Tibial artery (tissue), 4 donors: ENCODE measurements at regions not wholly inside any gene's neighbourhood (a gene's known extent, or its start where the extent isn't known, plus 50 kb on each side); places are given as distances from the start of the nearest gene placed in this dataset.
"Not testable (repeated sequence)": the region's sequence is repeated elsewhere in the genome, so short reads cannot be mapped to it uniquely, and the experiment has no call there.

Experiments
- DNase-seq, 2 donors: peaks; one replicate each; pipeline ENCODE4 v3.0.0-alpha.2; 2019
- H3K27ac ChIP-seq, 2 donors: fragments of 200-600 bp; sonication (generic) in 1 of 2; 1 replicate in 1 of 2; 2 replicates in 1 of 2; pipeline ENCODE4 v1.5.1; 2018 to 2019; ENCODE audit warnings: mild to moderate bottlenecking in 1 of 2
- H3K27me3 ChIP-seq, 2 donors: fragments of 200-600 bp; sonication (generic) in 1 of 2; one replicate each; pipeline versions ENCODE4 v1.5.1 to v1.6.0; 2016 to 2019
- H3K36me3 ChIP-seq, 3 donors: fragments of 200-600 bp; sonication (generic) in 2 of 3; one replicate each; pipeline ENCODE4 v1.5.1; 2016 to 2019; ENCODE audit warnings: mild to moderate bottlenecking in 2 of 3
- H3K4me1 ChIP-seq, 4 donors: fragments of 200-600 bp; sonication (generic) in 2 of 4; 1 replicate in 3 of 4; 2 replicates in 1 of 4; pipeline ENCODE4 v1.5.1; 2016 to 2019
- H3K4me3 ChIP-seq, 2 donors: fragments of 200-600 bp; sonication (generic) in 1 of 2; 1 replicate in 1 of 2; 2 replicates in 1 of 2; pipeline ENCODE4 v1.5.1; 2018 to 2019; ENCODE audit warnings: mild to moderate bottlenecking in 2 of 2
- H3K9me3 ChIP-seq, 3 donors: fragments of 200-600 bp; sonication (generic) in 1 of 3; one replicate each; pipeline ENCODE4 v1.5.1; 2016 to 2019
- intact Hi-C: fragments of 100-400 bp; cut with DNase I; formaldehyde crosslinking; loops from one replicate; pipeline ENCODE4 v1.15.0; 2023; ENCODE audit warnings: low total_unique reads
- TF ChIP-seq, protein P1 (sequence below), 2 experiments: fragments of 200-600 bp in 1 of 2; fragments of 450-650 bp in 1 of 2; IDR thresholded peaks; one replicate each; pipeline ENCODE4 v1.5.1; 2017 to 2019; ENCODE audit warnings: antibody characterized with exemption in 2 of 2, mild to moderate bottlenecking in 1 of 2, moderate library complexity in 1 of 2

DNA sequence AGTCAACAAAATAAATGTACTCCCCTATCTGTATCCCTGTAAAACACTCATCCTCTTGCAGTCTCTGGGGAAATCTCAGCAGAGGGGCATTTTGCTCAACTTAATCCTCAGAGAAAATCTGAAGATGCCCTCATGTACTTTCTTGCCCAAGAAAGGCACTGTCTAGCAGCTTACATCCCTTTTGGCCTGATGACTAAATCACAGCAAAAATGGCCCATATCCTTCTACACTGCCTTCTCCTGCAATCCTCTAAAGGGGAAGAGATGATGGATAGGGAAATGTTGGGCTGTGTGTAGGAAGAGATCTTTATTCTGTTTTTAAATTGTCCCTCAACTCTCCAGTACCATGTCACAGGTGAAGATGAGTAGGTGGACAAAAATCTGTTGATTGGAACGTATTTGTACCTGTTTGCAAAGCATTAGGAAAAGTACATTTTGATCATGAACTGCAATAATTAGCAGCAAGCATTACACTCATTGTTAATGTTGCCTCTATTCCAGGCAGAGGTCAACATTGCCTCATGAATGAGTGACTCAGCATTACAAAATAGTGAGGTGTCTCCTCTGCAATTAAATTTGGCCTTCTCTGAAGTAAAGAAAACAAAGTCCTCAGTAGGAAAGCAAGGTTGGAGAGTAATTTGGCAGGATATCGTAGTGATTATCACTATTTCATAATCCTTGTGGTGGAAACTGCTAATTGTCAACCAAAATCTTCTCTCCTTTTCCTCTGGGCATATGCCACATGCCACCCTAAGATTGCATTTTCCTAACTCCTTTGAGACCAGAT is 172.4 kb upstream of the CAND1 start:
- Histone ChIP-seq H3K27ac (no peak overlapping the region), H3K36me3 (no peaks in the 10 kb centered on the region), H3K4me3 (no peak overlapping the region), H3K4me1 (no peaks in the 10 kb centered on the region), H3K9me3 (no peaks in the 10 kb centered on the region), H3K27me3 (no peaks in the 10 kb centered on the region)
- no peak for DNase-seq
- intact Hi-C loops: no loop called here
- TF ChIP-seq, protein P1, sequence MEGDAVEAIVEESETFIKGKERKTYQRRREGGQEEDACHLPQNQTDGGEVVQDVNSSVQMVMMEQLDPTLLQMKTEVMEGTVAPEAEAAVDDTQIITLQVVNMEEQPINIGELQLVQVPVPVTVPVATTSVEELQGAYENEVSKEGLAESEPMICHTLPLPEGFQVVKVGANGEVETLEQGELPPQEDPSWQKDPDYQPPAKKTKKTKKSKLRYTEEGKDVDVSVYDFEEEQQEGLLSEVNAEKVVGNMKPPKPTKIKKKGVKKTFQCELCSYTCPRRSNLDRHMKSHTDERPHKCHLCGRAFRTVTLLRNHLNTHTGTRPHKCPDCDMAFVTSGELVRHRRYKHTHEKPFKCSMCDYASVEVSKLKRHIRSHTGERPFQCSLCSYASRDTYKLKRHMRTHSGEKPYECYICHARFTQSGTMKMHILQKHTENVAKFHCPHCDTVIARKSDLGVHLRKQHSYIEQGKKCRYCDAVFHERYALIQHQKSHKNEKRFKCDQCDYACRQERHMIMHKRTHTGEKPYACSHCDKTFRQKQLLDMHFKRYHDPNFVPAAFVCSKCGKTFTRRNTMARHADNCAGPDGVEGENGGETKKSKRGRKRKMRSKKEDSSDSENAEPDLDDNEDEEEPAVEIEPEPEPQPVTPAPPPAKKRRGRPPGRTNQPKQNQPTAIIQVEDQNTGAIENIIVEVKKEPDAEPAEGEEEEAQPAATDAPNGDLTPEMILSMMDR (IDR thresholded peaks at IDR 0.05): no peak

DNA sequence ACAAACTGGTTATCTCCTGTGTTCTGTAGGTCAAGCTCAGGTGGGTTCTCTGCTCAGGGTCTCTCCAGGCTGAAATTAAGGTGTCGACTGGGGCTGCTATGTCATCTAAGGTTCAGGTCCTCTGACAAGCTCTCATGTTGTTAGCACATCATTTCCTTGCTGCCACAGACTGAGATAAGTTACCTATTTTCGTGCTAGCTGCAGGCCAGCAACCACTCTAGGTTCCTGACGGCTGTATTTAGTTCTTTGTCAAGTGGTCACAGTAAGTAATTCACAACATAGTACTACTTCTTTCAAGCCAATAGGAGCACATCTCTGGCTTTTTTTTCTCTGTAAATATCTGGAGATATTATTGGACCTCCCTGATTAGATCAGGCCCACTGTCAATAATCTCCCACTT is 169.3 kb upstream of the CAND1 start:
- TF ChIP-seq, protein P1 (IDR thresholded peaks at IDR 0.05): no peak
- no peaks in the 10 kb centered on the region for H3K4me1 ChIP-seq
- no peaks in the 10 kb centered on the region for H3K36me3 ChIP-seq
- no peak overlapping the region for H3K4me3 ChIP-seq
- no peak for DNase-seq
- intact Hi-C loops: no loop called here
- H3K27me3 ChIP-seq: no peaks in the 10 kb centered on the region
- no peak overlapping the region for H3K27ac ChIP-seq
- H3K9me3 ChIP-seq: no peaks in the 10 kb centered on the region

DNA sequence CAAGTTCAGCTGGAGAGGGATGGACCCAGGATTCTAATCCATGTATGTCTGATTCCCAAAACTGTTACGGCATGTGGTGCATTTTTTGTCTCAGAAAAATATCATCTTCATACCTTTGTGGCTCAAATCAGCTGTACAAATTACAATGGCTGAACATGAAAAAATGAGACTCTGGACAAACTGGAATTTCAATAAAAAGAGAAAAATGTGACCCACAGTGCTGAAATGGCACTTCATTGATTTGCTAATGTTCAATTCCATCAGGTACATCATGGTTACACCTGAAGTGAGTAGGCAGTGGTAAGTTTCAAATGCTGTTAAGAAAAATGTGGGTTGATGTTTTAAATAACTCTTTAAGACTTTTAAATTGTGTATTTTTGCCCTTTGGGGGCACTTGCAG is 165.6 kb upstream of the CAND1 start:
- intact Hi-C loops: no loop called here
- H3K4me1 ChIP-seq: no peaks in the 10 kb centered on the region
- H3K4me3 ChIP-seq: no peak overlapping the region
- H3K27ac ChIP-seq: no peak overlapping the region
- no peaks in the 10 kb centered on the region for H3K36me3 ChIP-seq
- no peaks in the 10 kb centered on the region for H3K27me3 ChIP-seq
- TF ChIP-seq, protein P1 (IDR thresholded peaks at IDR 0.05): no peak
- H3K9me3 ChIP-seq: peaks cover 0 to 6% (median 0%) of the 10 kb centered on the region in 3 donors
- DNase-seq: no peak

DNA sequence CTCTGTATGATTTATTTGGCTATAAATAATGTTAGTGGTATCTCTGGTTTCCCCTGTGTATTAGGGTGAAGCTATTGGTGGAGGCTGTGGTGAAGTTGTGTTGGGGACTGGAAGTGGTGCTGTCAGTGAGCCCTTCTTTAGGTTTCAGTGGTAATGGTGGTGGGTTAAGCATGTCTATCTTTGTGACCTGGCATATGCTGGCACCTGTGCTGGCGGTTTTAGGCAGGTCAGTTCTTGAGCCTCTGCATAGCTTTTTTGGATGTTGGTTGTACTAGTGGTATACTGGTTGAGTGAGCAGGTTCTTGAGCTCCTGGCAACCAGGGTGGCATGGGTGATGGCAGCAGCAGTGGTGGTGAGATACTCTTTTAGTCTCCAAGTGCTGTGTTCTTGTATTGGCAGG is 161.9 kb upstream of the CAND1 start:
- peaks cover 0 to 6% (median 0%) of the 10 kb centered on the region in 3 donors for H3K9me3 ChIP-seq
- H3K27ac ChIP-seq: no peak overlapping the region
- no peaks in the 10 kb centered on the region for H3K36me3 ChIP-seq
- no peaks in the 10 kb centered on the region for H3K4me1 ChIP-seq
- no peak for DNase-seq
- intact Hi-C loops: no loop called here
- no peak overlapping the region for H3K4me3 ChIP-seq
- TF ChIP-seq, protein P1 (IDR thresholded peaks at IDR 0.05): no peak
- H3K27me3 ChIP-seq: peaks cover 0 to under 1% of the 10 kb centered on the region in 2 donors

DNA sequence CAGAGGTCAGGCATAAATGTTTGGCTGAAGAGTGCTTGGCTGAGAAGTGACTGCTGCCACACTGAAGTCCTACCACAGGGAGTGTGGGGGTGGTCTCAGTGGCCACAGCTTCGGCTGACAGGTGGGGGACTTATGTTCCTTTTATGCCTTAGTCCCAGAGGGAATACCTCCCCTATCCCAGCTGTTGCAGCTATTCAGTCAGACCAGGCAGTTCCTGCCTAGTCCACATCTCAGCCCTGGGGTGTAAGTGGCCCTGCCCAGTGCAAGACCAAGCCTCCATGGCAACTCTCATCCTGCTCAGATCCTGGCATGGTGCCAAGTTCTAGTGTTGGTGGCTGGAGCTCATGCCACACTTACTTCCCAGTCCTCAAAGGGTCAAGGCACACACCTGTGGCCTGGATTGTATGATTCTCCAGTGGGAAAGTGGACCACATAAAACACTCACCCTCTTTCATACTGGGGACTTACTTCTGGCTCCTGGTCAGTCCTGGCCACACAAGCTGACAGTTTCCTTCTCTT is 161.3 kb upstream of the CAND1 start:
- intact Hi-C loops: no loop called here
- H3K9me3 ChIP-seq: peaks cover 0 to 6% (median 0%) of the 10 kb centered on the region in 3 donors
- TF ChIP-seq, protein P1 (IDR thresholded peaks at IDR 0.05): no peak
- no peak for DNase-seq
- no peaks in the 10 kb centered on the region for H3K4me1 ChIP-seq
- H3K4me3 ChIP-seq: no peak overlapping the region
- peaks cover 0 to 2% of the 10 kb centered on the region in 2 donors for H3K27me3 ChIP-seq
- no peaks in the 10 kb centered on the region for H3K36me3 ChIP-seq
- H3K27ac ChIP-seq: no peak overlapping the region

DNA sequence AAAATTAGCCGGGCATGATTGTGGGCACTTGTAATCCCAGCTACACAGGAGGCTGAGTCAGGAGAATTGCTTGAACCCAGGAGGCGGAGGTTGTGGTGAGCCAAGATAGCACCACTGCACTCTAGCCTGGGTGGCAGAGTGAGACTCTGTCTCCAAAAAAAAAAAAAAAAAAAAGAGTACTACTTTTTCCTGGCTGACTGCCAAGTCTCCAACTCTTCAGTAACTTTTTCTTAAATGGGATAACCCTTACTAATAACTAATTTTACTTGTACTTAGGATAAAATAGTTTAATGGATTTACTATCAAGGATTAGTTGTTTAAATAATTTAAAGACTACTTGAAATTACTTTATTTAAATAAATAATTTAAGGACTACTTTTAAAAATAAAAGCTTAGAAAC is 158.8 kb upstream of the CAND1 start:
- H3K4me1 ChIP-seq, H3K27ac ChIP-seq, H3K9me3 ChIP-seq, H3K27me3 ChIP-seq, DNase-seq, H3K36me3 ChIP-seq, intact Hi-C loops, H3K4me3 ChIP-seq: not testable (repeated sequence)
